Stimulated activated CD8-positive, alpha-beta memory T cell treated with anti-CD3 and anti-CD28 coated beads, Interleukin-15, amount 100 ng/mL, for 4 hours (primary cell): ENCODE measurements at regions not wholly inside any gene's neighbourhood (a gene's known extent, or its start where the extent isn't known, plus 50 kb on each side); places are given as distances from the start of the nearest gene placed in this dataset.

Experiments
- DNase-seq, 2 donors: peaks; one replicate each; pipeline ENCODE4 v3.0.0-alpha.2; 2020; ENCODE audit warnings: low read depth in 2 of 2

GRCh38 chr22:48702573-48703264 is 1125.0 kb downstream of the BRD1 start:
- no peak for DNase-seq

- DNase-seq: no peak
These were observed 1126.2 kb downstream of the BRD1 start for GRCh38 chr22:48701296-48702030.

GRCh38 chr22:48700566-48701295 is 1126.9 kb downstream of the BRD1 start:
- DNase-seq: no peak

- no peak for DNase-seq
These were observed 1127.5 kb downstream of the BRD1 start for GRCh38 chr22:48700180-48700565.

GRCh38 chr22:48699511-48699910 is 1128.2 kb downstream of the BRD1 start:
- no peak for DNase-seq

- DNase-seq: no peak
These were observed 1129.1 kb downstream of the BRD1 start for GRCh38 chr22:48698618-48699017.

- no peak for DNase-seq
These were observed 1129.9 kb downstream of the BRD1 start for GRCh38 chr22:48697694-48698276.

- no peak for DNase-seq
These were observed 1130.5 kb downstream of the BRD1 start for GRCh38 chr22:48697223-48697622.

GRCh38 chr22:48696371-48696770 is 1131.3 kb downstream of the BRD1 start:
- DNase-seq: no peak

GRCh38 chr22:48695731-48696305 is 1131.9 kb downstream of the BRD1 start:
- no peak for DNase-seq

- DNase-seq: no peak
These were observed 1132.4 kb downstream of the BRD1 start for GRCh38 chr22:48695251-48695650.

- no peak for DNase-seq
These were observed 1133.3 kb downstream of the BRD1 start for GRCh38 chr22:48694296-48694883.

GRCh38 chr22:48693377-48694135 is 1134.1 kb downstream of the BRD1 start:
- DNase-seq: no peak

GRCh38 chr22:48692734-48693376 is 1134.8 kb downstream of the BRD1 start:
- DNase-seq: no peak

- no peak for DNase-seq
These were observed 1136.2 kb downstream of the BRD1 start for GRCh38 chr22:48691431-48691851.

GRCh38 chr22:48690583-48691317 is 1136.9 kb downstream of the BRD1 start:
- DNase-seq: no peak

GRCh38 chr22:48689206-48689605 is 1138.5 kb downstream of the BRD1 start:
- DNase-seq: no peak

GRCh38 chr22:48688366-48688765 is 1139.3 kb downstream of the BRD1 start:
- DNase-seq: no peak

- no peak for DNase-seq
These were observed 1140.1 kb downstream of the BRD1 start for GRCh38 chr22:48687606-48688005.
